Panc1 (cell line): ENCODE measurements at regions not wholly inside any gene's neighbourhood (a gene's known extent, or its start where the extent isn't known, plus 50 kb on each side); places are given as distances from the start of the nearest gene placed in this dataset.

Experiments used
- ATAC-seq: fragments of 200-7000 bp; cut with Tn5 transposase; 2 replicates; pipeline ENCODE4 v1.9.1; 2020; ENCODE audit warnings: mild to moderate bottlenecking, moderate library complexity
- BruUV-seq: library from RNA; stranded (reverse); fragments of 400-500 nt; replicated peaks from 2 replicates; lab custom pipeline; 2021; lab: Mats Ljungman, UMichigan
- CTCF ChIA-PET: fragments of 300-600 bp; sonication (Branson Sonifier 250); formaldehyde crosslinking; loops from one replicate; lab custom pipeline; 2022; ENCODE audit warnings: antibody characterized with exemption; lab: Charles Lee
- POLR2A ChIA-PET: fragments of 300-600 bp; sonication (Branson Sonifier 250); formaldehyde crosslinking; loops from one replicate; lab custom pipeline; 2022; ENCODE audit warnings: antibody characterized with exemption; lab: Charles Lee
- DNase-seq: peaks from one replicate; pipeline ENCODE4 v3.0.0-alpha.2; 2010; ENCODE audit warnings: low read depth, low spot score
- H3K27ac ChIP-seq: 2 replicates; pipeline ENCODE4 v1.5.1; 2011; ENCODE audit warnings: mild to moderate bottlenecking, low read length, inconsistent platforms
- H3K27me3 ChIP-seq: fragments of 200-500 bp; sonication (Bioruptor generic); 2 replicates; pipeline ENCODE4 v1.6.0; 2014; ENCODE audit warnings: low read length, inconsistent platforms; ENCODE audit not compliant: control insufficient read depth, insufficient read depth
- H3K36me3 ChIP-seq: fragments of 200-500 bp; sonication (Bioruptor generic); 2 replicates; pipeline ENCODE4 v1.5.1; 2014; ENCODE audit warnings: inconsistent platforms, mild to moderate bottlenecking, low read length, moderate library complexity; ENCODE audit not compliant: control insufficient read depth, insufficient read depth
- H3K4me1 ChIP-seq: 2 replicates; pipeline ENCODE4 v1.5.1; 2011; ENCODE audit warnings: inconsistent platforms, mild to moderate bottlenecking, low read length, moderate library complexity; ENCODE audit not compliant: control insufficient read depth, insufficient read depth
- H3K4me3 ChIP-seq, 2 experiments: 2 replicates each; pipeline ENCODE4 v1.5.1; 2011 to 2012; ENCODE audit warnings: low read depth in 2 of 2, low read length in 2 of 2, mild to moderate bottlenecking in 2 of 2, inconsistent platforms in 1 of 2, moderate library complexity in 1 of 2
- H3K9me3 ChIP-seq: fragments of 200-500 bp; sonication (Bioruptor generic); 2 replicates; pipeline ENCODE4 v1.5.1; 2014; ENCODE audit warnings: low read depth, mild to moderate bottlenecking, inconsistent platforms, low read length, moderate library complexity; ENCODE audit not compliant: control insufficient read depth, insufficient read depth
- POLR2AphosphoS5 ChIP-seq: IDR thresholded peaks from 2 replicates; pipeline ENCODE4 v1.6.1; 2012; ENCODE audit warnings: mild to moderate bottlenecking, low read depth, low read length, moderate library complexity
- SIN3A ChIP-seq: IDR thresholded peaks from 2 replicates; pipeline ENCODE4 v1.6.1; 2012; ENCODE audit warnings: low read depth, mild to moderate bottlenecking, low read length, moderate library complexity, borderline replicate concordance; ENCODE audit not compliant: insufficient read depth
- TCF7L2 ChIP-seq: IDR thresholded peaks from 2 replicates; pipeline ENCODE4 v1.6.1; 2011; ENCODE audit warnings: mild to moderate bottlenecking, low read depth, low read length, inconsistent platforms
- in situ Hi-C: cut with HindIII; loops from 2 replicates; pipeline ENCODE4 v1.10.0; 2016; ENCODE audit warnings: low sequenced_read_pairs, low pct_unique_long_range_greater_than_20kb
- intact Hi-C: fragments of 100-400 bp; cut with micrococcal nuclease; formaldehyde crosslinking; loops from one replicate; pipeline ENCODE4 v1.10.0; 2022; ENCODE audit not compliant: unreplicated experiment
- TF ChIP-seq, protein P1 (sequence below), 2 experiments: IDR thresholded peaks; 2 replicates each; pipeline ENCODE4 v1.6.1; 2011 to 2012; ENCODE audit warnings: low read depth in 2 of 2, control low read depth in 1 of 2, low read length in 1 of 2, mild to moderate bottlenecking in 1 of 2, moderate library complexity in 1 of 2; ENCODE audit not compliant: insufficient read depth in 1 of 2
- TF ChIP-seq, protein P2 (sequence below): fragments of 450-650 bp; IDR thresholded peaks from 2 replicates; pipeline ENCODE4 v1.5.1; 2017; ENCODE audit warnings: mild to moderate bottlenecking

DNA sequence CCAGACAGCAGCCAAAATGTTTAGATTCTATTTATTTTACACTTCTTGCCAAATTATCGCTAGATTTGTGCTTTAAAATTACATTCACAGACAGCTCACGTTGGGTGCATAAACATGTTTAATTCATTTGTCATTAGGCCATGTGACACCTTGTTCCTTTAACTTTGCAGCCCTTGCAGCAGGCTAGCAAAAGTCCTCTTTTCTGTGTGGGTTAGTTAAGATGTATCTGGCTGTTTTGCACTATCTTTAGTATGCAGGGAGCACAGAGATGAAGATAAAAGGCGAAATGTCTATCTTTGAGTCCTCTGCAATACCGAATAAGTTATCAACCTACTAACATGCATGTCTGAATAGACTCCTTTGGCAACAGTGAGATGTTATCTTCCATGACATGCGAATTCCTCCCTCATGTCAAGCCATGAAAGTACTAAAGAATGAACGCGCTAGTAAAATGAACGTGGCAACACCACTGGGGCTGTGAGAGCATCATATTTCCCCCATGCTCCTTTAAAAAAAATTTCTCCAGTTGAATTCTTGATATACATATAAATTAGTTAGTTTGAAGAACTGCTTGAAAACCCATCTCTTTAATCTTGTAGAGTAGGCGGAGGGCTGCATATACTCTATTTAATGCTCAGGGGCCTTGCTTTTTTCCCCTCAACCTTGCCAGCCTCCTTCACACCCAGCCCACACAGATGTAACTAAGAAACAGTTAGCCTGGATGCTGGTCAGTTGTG, 620.4 kb upstream of the NR2F2 start:
- in situ Hi-C loops, result no loop called here
- no peaks in the 10 kb centered on the region for H3K4me1 ChIP-seq
- BruUV-seq, result no TSS peak
- no peak for DNase-seq
- intact Hi-C loops, result no loop called here
- ATAC-seq, result no peak
- ChIA-PET CTCF (no interaction called here), POLR2A (no interaction called here)
- no peaks in the 10 kb centered on the region for H3K9me3 ChIP-seq
- no peaks in the 10 kb centered on the region for H3K36me3 ChIP-seq
- H3K4me3 ChIP-seq, result no peak overlapping the region
- no peaks in the 10 kb centered on the region for H3K27me3 ChIP-seq
- no peak overlapping the region for H3K27ac ChIP-seq
- TF ChIP-seq SIN3A, result no peak
- TF ChIP-seq POLR2AphosphoS5, result no peak
- TF ChIP-seq, protein P1, sequence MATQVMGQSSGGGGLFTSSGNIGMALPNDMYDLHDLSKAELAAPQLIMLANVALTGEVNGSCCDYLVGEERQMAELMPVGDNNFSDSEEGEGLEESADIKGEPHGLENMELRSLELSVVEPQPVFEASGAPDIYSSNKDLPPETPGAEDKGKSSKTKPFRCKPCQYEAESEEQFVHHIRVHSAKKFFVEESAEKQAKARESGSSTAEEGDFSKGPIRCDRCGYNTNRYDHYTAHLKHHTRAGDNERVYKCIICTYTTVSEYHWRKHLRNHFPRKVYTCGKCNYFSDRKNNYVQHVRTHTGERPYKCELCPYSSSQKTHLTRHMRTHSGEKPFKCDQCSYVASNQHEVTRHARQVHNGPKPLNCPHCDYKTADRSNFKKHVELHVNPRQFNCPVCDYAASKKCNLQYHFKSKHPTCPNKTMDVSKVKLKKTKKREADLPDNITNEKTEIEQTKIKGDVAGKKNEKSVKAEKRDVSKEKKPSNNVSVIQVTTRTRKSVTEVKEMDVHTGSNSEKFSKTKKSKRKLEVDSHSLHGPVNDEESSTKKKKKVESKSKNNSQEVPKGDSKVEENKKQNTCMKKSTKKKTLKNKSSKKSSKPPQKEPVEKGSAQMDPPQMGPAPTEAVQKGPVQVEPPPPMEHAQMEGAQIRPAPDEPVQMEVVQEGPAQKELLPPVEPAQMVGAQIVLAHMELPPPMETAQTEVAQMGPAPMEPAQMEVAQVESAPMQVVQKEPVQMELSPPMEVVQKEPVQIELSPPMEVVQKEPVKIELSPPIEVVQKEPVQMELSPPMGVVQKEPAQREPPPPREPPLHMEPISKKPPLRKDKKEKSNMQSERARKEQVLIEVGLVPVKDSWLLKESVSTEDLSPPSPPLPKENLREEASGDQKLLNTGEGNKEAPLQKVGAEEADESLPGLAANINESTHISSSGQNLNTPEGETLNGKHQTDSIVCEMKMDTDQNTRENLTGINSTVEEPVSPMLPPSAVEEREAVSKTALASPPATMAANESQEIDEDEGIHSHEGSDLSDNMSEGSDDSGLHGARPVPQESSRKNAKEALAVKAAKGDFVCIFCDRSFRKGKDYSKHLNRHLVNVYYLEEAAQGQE (IDR thresholded peaks at IDR 0.05; ENCODE audit: insufficient read depth in 1 of 2, low read depth in 2 of 2, low read length in 1 of 2), result no peak
- TF ChIP-seq TCF7L2, result no peak
- TF ChIP-seq, protein P2, sequence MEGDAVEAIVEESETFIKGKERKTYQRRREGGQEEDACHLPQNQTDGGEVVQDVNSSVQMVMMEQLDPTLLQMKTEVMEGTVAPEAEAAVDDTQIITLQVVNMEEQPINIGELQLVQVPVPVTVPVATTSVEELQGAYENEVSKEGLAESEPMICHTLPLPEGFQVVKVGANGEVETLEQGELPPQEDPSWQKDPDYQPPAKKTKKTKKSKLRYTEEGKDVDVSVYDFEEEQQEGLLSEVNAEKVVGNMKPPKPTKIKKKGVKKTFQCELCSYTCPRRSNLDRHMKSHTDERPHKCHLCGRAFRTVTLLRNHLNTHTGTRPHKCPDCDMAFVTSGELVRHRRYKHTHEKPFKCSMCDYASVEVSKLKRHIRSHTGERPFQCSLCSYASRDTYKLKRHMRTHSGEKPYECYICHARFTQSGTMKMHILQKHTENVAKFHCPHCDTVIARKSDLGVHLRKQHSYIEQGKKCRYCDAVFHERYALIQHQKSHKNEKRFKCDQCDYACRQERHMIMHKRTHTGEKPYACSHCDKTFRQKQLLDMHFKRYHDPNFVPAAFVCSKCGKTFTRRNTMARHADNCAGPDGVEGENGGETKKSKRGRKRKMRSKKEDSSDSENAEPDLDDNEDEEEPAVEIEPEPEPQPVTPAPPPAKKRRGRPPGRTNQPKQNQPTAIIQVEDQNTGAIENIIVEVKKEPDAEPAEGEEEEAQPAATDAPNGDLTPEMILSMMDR, result no peak

DNA sequence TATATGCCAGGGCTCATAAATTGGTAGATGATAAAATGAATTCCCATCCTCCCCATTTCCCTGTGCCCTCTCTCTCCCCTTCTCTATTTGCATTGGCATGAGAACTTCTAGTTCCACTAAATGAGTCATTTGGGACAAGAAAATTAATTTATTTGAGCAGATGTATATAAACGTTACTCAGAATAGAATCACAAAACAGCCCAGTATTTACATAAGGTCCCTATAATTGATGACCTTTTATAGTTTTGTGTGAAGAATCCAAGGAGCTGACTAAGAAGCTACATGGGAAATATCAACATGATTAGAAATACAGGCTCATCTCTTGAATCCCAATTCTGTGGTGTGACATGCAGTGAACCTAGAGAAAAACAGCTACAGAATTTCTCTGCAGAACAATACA, 617.7 kb upstream of the NR2F2 start:
- CTCF ChIA-PET, result no interaction called here
- POLR2A ChIA-PET, result no interaction called here
- Histone ChIP-seq H3K36me3 (no peaks in the 10 kb centered on the region), H3K4me3 (no peak overlapping the region), H3K27me3 (no peaks in the 10 kb centered on the region), H3K27ac (no peak overlapping the region), H3K9me3 (no peaks in the 10 kb centered on the region), H3K4me1 (no peaks in the 10 kb centered on the region)
- no peak for TF ChIP-seq TCF7L2
- TF ChIP-seq, protein P2, result no peak
- no peak for TF ChIP-seq SIN3A
- no peak for TF ChIP-seq POLR2AphosphoS5
- TF ChIP-seq, protein P1 (IDR thresholded peaks at IDR 0.05; ENCODE audit: insufficient read depth in 1 of 2, low read depth in 2 of 2, low read length in 1 of 2), result no peak
- no TSS peak for BruUV-seq
- ATAC-seq, result no peak
- DNase-seq, result no peak
- in situ Hi-C loops (no loop called here), intact Hi-C loops (no loop called here)
